GM19468 (cell line): ENCODE measurements at regions not wholly inside any gene's neighbourhood (a gene's known extent, or its start where the extent isn't known, plus 50 kb on each side); places are given as distances from the start of the nearest gene placed in this dataset.

Source experiments
- ATAC-seq: cut with Tn5 transposase; IDR thresholded peaks from one replicate; pipeline ENCODE4 v1.9.1; 2021; ENCODE audit warnings: mild to moderate bottlenecking, moderate library complexity, moderate number of reproducible peaks; ENCODE audit not compliant: unreplicated experiment; ENCODE audit errors: extremely low read depth

- no peak for ATAC-seq
Observed at GRCh38 chr1:172909606-172910326, 141.0 kb downstream of the TNFSF18 start.

GRCh38 chr1:172912765-172913260 is 137.9 kb downstream of the TNFSF18 start:
- ATAC-seq: no peak

GRCh38 chr1:172914501-172915144 is 136.1 kb downstream of the TNFSF18 start:
- no peak for ATAC-seq

GRCh38 chr1:172915271-172915670 is 135.5 kb downstream of the TNFSF18 start:
- no peak for ATAC-seq

GRCh38 chr1:172916116-172916515 is 134.6 kb downstream of the TNFSF18 start:
- no peak for ATAC-seq

GRCh38 chr1:172917972-172918371 is 132.8 kb downstream of the TNFSF18 start:
- ATAC-seq: no peak

GRCh38 chr1:172918478-172918877 is 132.3 kb downstream of the TNFSF18 start:
- no peak for ATAC-seq

GRCh38 chr1:172926070-172926469 is 124.7 kb downstream of the TNFSF18 start:
- no peak for ATAC-seq

- no peak for ATAC-seq
Observed at GRCh38 chr1:172928412-172928811, 122.3 kb downstream of the TNFSF18 start.

GRCh38 chr1:172929006-172929405 is 121.7 kb downstream of the TNFSF18 start:
- no peak for ATAC-seq

- no peak for ATAC-seq
Observed at GRCh38 chr1:172930142-172930541, 120.6 kb downstream of the TNFSF18 start.

GRCh38 chr1:172931340-172931739 is 119.4 kb downstream of the TNFSF18 start:
- ATAC-seq: no peak

GRCh38 chr1:172931761-172932160 is 119.0 kb downstream of the TNFSF18 start:
- no peak for ATAC-seq

GRCh38 chr1:172932981-172933380 is 117.8 kb downstream of the TNFSF18 start:
- no peak for ATAC-seq

GRCh38 chr1:172934417-172934762 is 116.4 kb downstream of the TNFSF18 start:
- ATAC-seq: no peak

- ATAC-seq: no peak
Observed at GRCh38 chr1:172935062-172935592, 115.6 kb downstream of the TNFSF18 start.

- no peak for ATAC-seq
Observed at GRCh38 chr1:172936088-172936645, 114.6 kb downstream of the TNFSF18 start.

GRCh38 chr1:172938681-172939080 is 112.1 kb downstream of the TNFSF18 start:
- ATAC-seq: no peak

GRCh38 chr1:172939475-172939874 is 111.3 kb downstream of the TNFSF18 start:
- ATAC-seq: no peak

- no peak for ATAC-seq
Observed at GRCh38 chr1:172940174-172940855, 110.4 kb downstream of the TNFSF18 start.

GRCh38 chr1:172941471-172941870 is 109.3 kb downstream of the TNFSF18 start:
- no peak for ATAC-seq
